Activated naive CD8-positive, alpha-beta T cell (primary cell): ENCODE measurements at regions not wholly inside any gene's neighbourhood (a gene's known extent, or its start where the extent isn't known, plus 50 kb on each side); places are given as distances from the start of the nearest gene placed in this dataset.

ENCODE experiments used
- H3K27ac Mint-ChIP-seq: one replicate; pipeline ENCODE4 v1.8.0; 2021; ENCODE audit warnings: mixed read lengths
- H3K27me3 Mint-ChIP-seq: one replicate; pipeline ENCODE4 v1.8.0; 2021; ENCODE audit warnings: mixed read lengths
- H3K36me3 Mint-ChIP-seq: one replicate; pipeline ENCODE4 v1.8.0; 2021; ENCODE audit warnings: mixed read lengths
- H3K4me1 Mint-ChIP-seq: one replicate; pipeline ENCODE4 v1.8.0; 2021; ENCODE audit warnings: low read depth, mixed read lengths
- H3K4me3 Mint-ChIP-seq: one replicate; pipeline ENCODE4 v1.8.0; 2021; ENCODE audit warnings: mild to moderate bottlenecking, mixed read lengths
- H3K9me3 Mint-ChIP-seq: one replicate; pipeline ENCODE4 v1.8.0; 2021; ENCODE audit warnings: low read depth, mixed read lengths

- Mint-ChIP-seq H3K27me3 (peaks cover 3% of the 10 kb centered on the region), H3K4me1 (no peaks in the 10 kb centered on the region), H3K9me3 (no peaks in the 10 kb centered on the region)
Observed at GRCh38 chr2:37842732-37843440, 82.2 kb upstream of the RMDN2 start.

GRCh38 chr2:37843556-37843955 is 81.5 kb upstream of the RMDN2 start:
- H3K4me1 Mint-ChIP-seq, result no peaks in the 10 kb centered on the region
- no peaks in the 10 kb centered on the region for H3K9me3 Mint-ChIP-seq
- no peak overlapping the region for H3K27ac Mint-ChIP-seq
- peaks cover 3% of the 10 kb centered on the region for H3K27me3 Mint-ChIP-seq
- no peak overlapping the region for H3K4me3 Mint-ChIP-seq
- no peaks in the 10 kb centered on the region for H3K36me3 Mint-ChIP-seq

More at GRCh38 chr2:37842732-37843440, 82.2 kb upstream of the RMDN2 start:
- no peak overlapping the region for H3K27ac Mint-ChIP-seq
- H3K4me3 Mint-ChIP-seq, result no peak overlapping the region
- no peaks in the 10 kb centered on the region for H3K36me3 Mint-ChIP-seq

GRCh38 chr2:37846207-37846606 is 78.9 kb upstream of the RMDN2 start:
- no peak overlapping the region for H3K4me3 Mint-ChIP-seq
- H3K27me3 Mint-ChIP-seq, result peaks cover 3% of the 10 kb centered on the region
- H3K4me1 Mint-ChIP-seq, result peaks cover 9% of the 10 kb centered on the region
- no peak overlapping the region for H3K27ac Mint-ChIP-seq
- H3K36me3 Mint-ChIP-seq, result peaks cover 4% of the 10 kb centered on the region
- H3K9me3 Mint-ChIP-seq, result no peaks in the 10 kb centered on the region

- Mint-ChIP-seq H3K27me3 (no peaks in the 10 kb centered on the region), H3K4me1 (peaks cover 21% of the 10 kb centered on the region), H3K4me3 (no peak overlapping the region), H3K27ac (no peak overlapping the region), H3K36me3 (peaks cover 4% of the 10 kb centered on the region), H3K9me3 (no peaks in the 10 kb centered on the region)
Observed at GRCh38 chr2:37847792-37848191, 77.3 kb upstream of the RMDN2 start.

GRCh38 chr2:37848451-37848850 is 76.6 kb upstream of the RMDN2 start:
- Mint-ChIP-seq H3K9me3 (no peaks in the 10 kb centered on the region), H3K4me1 (peaks cover 21% of the 10 kb centered on the region), H3K27ac (no peak overlapping the region), H3K36me3 (peaks cover 4% of the 10 kb centered on the region), H3K4me3 (no peak overlapping the region), H3K27me3 (no peaks in the 10 kb centered on the region)

- peak overlapping the region; percentile 31 for H3K27ac Mint-ChIP-seq
- no peaks in the 10 kb centered on the region for H3K9me3 Mint-ChIP-seq
- H3K4me3 Mint-ChIP-seq, result no peak overlapping the region
- no peaks in the 10 kb centered on the region for H3K27me3 Mint-ChIP-seq
- peaks cover 4% of the 10 kb centered on the region for H3K36me3 Mint-ChIP-seq
- peaks cover 21% of the 10 kb centered on the region for H3K4me1 Mint-ChIP-seq
Observed at GRCh38 chr2:37849911-37850310, 75.2 kb upstream of the RMDN2 start.

- H3K9me3 Mint-ChIP-seq, result no peaks in the 10 kb centered on the region
- no peaks in the 10 kb centered on the region for H3K27me3 Mint-ChIP-seq
- H3K36me3 Mint-ChIP-seq, result peaks cover 4% of the 10 kb centered on the region
- H3K4me3 Mint-ChIP-seq, result peak overlapping the region; percentile 48
- peaks cover 21% of the 10 kb centered on the region for H3K4me1 Mint-ChIP-seq
- peak overlapping the region; percentile 84 for H3K27ac Mint-ChIP-seq
Observed at GRCh38 chr2:37851428-37851827, 73.7 kb upstream of the RMDN2 start.

GRCh38 chr2:37851828-37852584 is 73.1 kb upstream of the RMDN2 start:
- peaks cover 4% of the 10 kb centered on the region for H3K36me3 Mint-ChIP-seq
- H3K4me1 Mint-ChIP-seq, result peaks cover 21% of the 10 kb centered on the region
- H3K4me3 Mint-ChIP-seq, result peak overlapping the region; percentile 48
- no peaks in the 10 kb centered on the region for H3K9me3 Mint-ChIP-seq
- H3K27ac Mint-ChIP-seq, result peak overlapping the region; percentile 84
- H3K27me3 Mint-ChIP-seq, result no peaks in the 10 kb centered on the region

- peaks cover 4% of the 10 kb centered on the region for H3K36me3 Mint-ChIP-seq
- H3K27ac Mint-ChIP-seq, result peak overlapping the region; percentile 1
- H3K27me3 Mint-ChIP-seq, result no peaks in the 10 kb centered on the region
- no peaks in the 10 kb centered on the region for H3K9me3 Mint-ChIP-seq
- H3K4me3 Mint-ChIP-seq, result no peak overlapping the region
- H3K4me1 Mint-ChIP-seq, result peaks cover 21% of the 10 kb centered on the region
Observed at GRCh38 chr2:37852585-37853014, 72.5 kb upstream of the RMDN2 start.

GRCh38 chr2:37854676-37855282 is 70.3 kb upstream of the RMDN2 start:
- Mint-ChIP-seq H3K4me3 (no peak overlapping the region), H3K9me3 (peaks cover 3% of the 10 kb centered on the region), H3K27ac (no peak overlapping the region), H3K27me3 (no peaks in the 10 kb centered on the region), H3K36me3 (no peaks in the 10 kb centered on the region), H3K4me1 (peaks cover 21% of the 10 kb centered on the region)

GRCh38 chr2:37855283-37856041 is 69.6 kb upstream of the RMDN2 start:
- H3K9me3 Mint-ChIP-seq, result peaks cover 3% of the 10 kb centered on the region
- H3K4me3 Mint-ChIP-seq, result no peak overlapping the region
- H3K27ac Mint-ChIP-seq, result no peak overlapping the region
- H3K27me3 Mint-ChIP-seq, result no peaks in the 10 kb centered on the region
- peaks cover 16% of the 10 kb centered on the region for H3K4me1 Mint-ChIP-seq
- no peaks in the 10 kb centered on the region for H3K36me3 Mint-ChIP-seq

- Mint-ChIP-seq H3K36me3 (no peaks in the 10 kb centered on the region), H3K4me1 (peaks cover 11% of the 10 kb centered on the region), H3K27me3 (no peaks in the 10 kb centered on the region), H3K4me3 (no peak overlapping the region), H3K9me3 (peaks cover 3% of the 10 kb centered on the region), H3K27ac (no peak overlapping the region)
Observed at GRCh38 chr2:37856101-37856751, 68.9 kb upstream of the RMDN2 start.

- no peaks in the 10 kb centered on the region for H3K36me3 Mint-ChIP-seq
- H3K27ac Mint-ChIP-seq, result no peak overlapping the region
- H3K4me1 Mint-ChIP-seq, result no peaks in the 10 kb centered on the region
Observed at GRCh38 chr2:37857575-37858399, 67.3 kb upstream of the RMDN2 start.

GRCh38 chr2:37858400-37858711 is 66.7 kb upstream of the RMDN2 start:
- H3K36me3 Mint-ChIP-seq, result peaks cover 2% of the 10 kb centered on the region
- H3K4me1 Mint-ChIP-seq, result no peaks in the 10 kb centered on the region
- no peak overlapping the region for H3K27ac Mint-ChIP-seq
- H3K27me3 Mint-ChIP-seq, result peaks cover 9% of the 10 kb centered on the region
- peaks cover 3% of the 10 kb centered on the region for H3K9me3 Mint-ChIP-seq
- no peak overlapping the region for H3K4me3 Mint-ChIP-seq

More at GRCh38 chr2:37857575-37858399, 67.3 kb upstream of the RMDN2 start:
- peaks cover 4% of the 10 kb centered on the region for H3K27me3 Mint-ChIP-seq
- H3K4me3 Mint-ChIP-seq, result no peak overlapping the region
- peaks cover 3% of the 10 kb centered on the region for H3K9me3 Mint-ChIP-seq
